C4-2B (cell line): ENCODE measurements at regions not wholly inside any gene's neighbourhood (a gene's known extent, or its start where the extent isn't known, plus 50 kb on each side); places are given as distances from the start of the nearest gene placed in this dataset.

Experiments used
- CTCF ChIP-seq: fragments of 450-650 bp; conservative IDR thresholded peaks from 2 replicates; pipeline ENCODE4 v1.5.1; 2017; ENCODE audit warnings: mild to moderate bottlenecking
- ZFX ChIP-seq: fragments of 450-650 bp; IDR thresholded peaks from 2 replicates; pipeline ENCODE4 v1.6.1; 2017

- no peak for TF ChIP-seq ZFX
- no peak for TF ChIP-seq CTCF
These were observed 491.2 kb downstream of the PCNX1 start for GRCh38 chr14:71398450-71398849.
